ENCODE measurements at regions not wholly inside any gene's neighbourhood (a gene's known extent, or its start where the extent isn't known, plus 50 kb on each side); places are given as distances from the start of the nearest gene placed in this dataset.

- DNase-seq (ENCODE audit: low read depth) = no peak
- Histone ChIP-seq H3K36me3 (ENCODE audit: control insufficient read depth, insufficient read depth, low read length) (no peaks in the 10 kb centered on the region), H3K4me3 (ENCODE audit: low read depth, low read length) (no peak overlapping the region), H3K27me3 (ENCODE audit: control insufficient read depth, insufficient read depth, low read length) (no peaks in the 10 kb centered on the region)
- TF ChIP-seq CTCF (IDR thresholded peaks at IDR 0.05; ENCODE audit: insufficient read depth, low read depth, low read length) = no peak
- CTCF ChIA-PET = no interaction called here
- POLR2A ChIA-PET = no interaction called here
These were observed 141.0 kb downstream of the ATP6V1G3 start for GRCh38 chr1:198399452-198399851.

- CTCF ChIA-PET = no interaction called here
- no peaks in the 10 kb centered on the region for H3K36me3 ChIP-seq (ENCODE audit: control insufficient read depth, insufficient read depth, low read length)
- POLR2A ChIA-PET = no interaction called here
- H3K4me3 ChIP-seq (ENCODE audit: low read depth, low read length) = no peak overlapping the region
- H3K27me3 ChIP-seq (ENCODE audit: control insufficient read depth, insufficient read depth, low read length) = no peaks in the 10 kb centered on the region
- no peak for TF ChIP-seq CTCF (IDR thresholded peaks at IDR 0.05; ENCODE audit: insufficient read depth, low read depth, low read length)
- DNase-seq (ENCODE audit: low read depth) = no peak
These were observed 143.2 kb downstream of the ATP6V1G3 start for GRCh38 chr1:198397208-198397808.

DNA sequence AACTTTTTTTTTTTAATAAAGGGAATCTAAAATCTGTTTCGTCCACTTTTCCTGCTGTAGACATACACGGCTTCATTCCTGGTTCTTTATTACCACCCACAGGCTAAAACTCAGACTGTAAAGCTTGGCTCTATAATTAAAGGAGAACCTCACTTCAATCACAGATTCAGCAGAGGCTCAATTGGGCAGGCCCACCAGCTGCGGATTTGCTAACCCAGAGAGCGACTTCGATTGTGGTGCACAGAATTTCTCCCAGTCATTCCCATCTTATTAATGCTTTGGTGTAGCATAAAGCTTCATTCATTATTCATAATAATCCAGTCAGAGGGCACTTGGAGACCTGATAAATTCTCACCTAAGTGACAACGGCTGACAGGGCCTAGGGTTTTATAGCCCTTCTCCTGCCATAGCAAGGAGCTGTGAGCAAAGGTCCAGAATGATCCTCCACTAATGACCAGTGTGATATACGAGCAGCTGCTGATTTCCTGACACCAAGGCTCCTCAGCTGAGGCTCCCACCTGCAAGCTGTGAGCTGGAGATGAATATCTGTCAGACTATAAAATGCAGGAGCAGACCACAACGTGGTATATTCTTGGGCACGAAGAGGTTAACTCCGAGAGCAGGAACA, 149.0 kb downstream of the ATP6V1G3 start:
- Histone ChIP-seq H3K36me3 (ENCODE audit: control insufficient read depth, insufficient read depth, low read length) (no peaks in the 10 kb centered on the region), H3K27me3 (ENCODE audit: control insufficient read depth, insufficient read depth, low read length) (no peaks in the 10 kb centered on the region), H3K4me3 (ENCODE audit: low read depth, low read length) (no peak overlapping the region)
- TF ChIP-seq CTCF (IDR thresholded peaks at IDR 0.05; ENCODE audit: insufficient read depth, low read depth, low read length) = no peak
- ChIA-PET POLR2A (interaction anchor here (0.7 kb wide), 1 partner anchor 13 kb away, joined by 4 read pairs; no protein-coding TSS in a partner anchor), CTCF (interaction anchor here (0.7 to 1.2 kb wide), 3 partner anchors 9 to 21 kb away, joined by 3 read pairs; no protein-coding TSS in a partner anchor)
- DNase-seq (ENCODE audit: low read depth) = no peak

DNA sequence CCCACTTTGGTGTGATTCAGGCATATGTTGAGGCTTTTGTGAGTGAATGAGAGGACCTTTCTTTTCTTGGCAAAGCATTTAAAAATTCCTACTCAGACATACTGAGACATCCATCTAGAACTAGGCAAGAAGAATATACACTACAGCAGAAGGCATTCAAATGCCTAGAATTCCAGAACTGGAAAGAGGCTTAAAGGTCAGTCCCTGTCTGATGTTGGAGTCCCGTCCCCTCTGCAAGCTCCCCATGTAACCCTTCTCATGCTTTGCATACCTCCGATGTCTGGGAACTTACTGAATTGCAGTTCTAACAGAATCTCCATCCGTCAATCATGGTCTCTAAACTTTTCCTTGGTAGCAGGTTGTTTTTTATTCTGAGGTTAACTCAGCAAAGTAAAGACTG, 152.9 kb downstream of the ATP6V1G3 start:
- POLR2A ChIA-PET = no interaction called here
- no peak for TF ChIP-seq CTCF (IDR thresholded peaks at IDR 0.05; ENCODE audit: insufficient read depth, low read depth, low read length)
- CTCF ChIA-PET = interaction anchor here (0.6 to 2.1 kb wide), 2 partner anchors 9 to 151 kb away, joined by 3 to 7 read pairs; no protein-coding TSS in a partner anchor
- Histone ChIP-seq H3K4me3 (ENCODE audit: low read depth, low read length) (no peak overlapping the region), H3K36me3 (ENCODE audit: control insufficient read depth, insufficient read depth, low read length) (no peaks in the 10 kb centered on the region), H3K27me3 (ENCODE audit: control insufficient read depth, insufficient read depth, low read length) (no peaks in the 10 kb centered on the region)
- no peak for DNase-seq (ENCODE audit: low read depth)

DNA sequence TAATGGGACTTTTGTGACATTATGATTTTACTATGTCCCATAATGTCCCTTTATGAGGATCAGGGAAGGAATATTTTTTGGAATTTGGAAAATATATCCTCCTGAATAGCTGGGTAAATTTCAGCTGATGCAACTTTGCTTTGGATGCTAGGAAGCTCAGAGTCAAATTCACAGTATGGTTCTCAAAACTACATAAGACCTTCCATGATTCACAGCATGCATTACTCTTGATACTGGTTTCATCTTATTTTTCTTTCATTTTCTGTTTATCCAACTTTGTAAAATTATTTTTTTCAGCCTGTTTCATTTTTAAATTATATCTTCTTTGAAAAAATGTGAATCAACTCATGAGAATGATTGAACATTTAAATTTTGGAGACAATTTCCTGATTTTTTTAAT, 160.2 kb downstream of the ATP6V1G3 start:
- no peaks in the 10 kb centered on the region for H3K36me3 ChIP-seq (ENCODE audit: control insufficient read depth, insufficient read depth, low read length)
- DNase-seq (ENCODE audit: low read depth) = no peak
- no peaks in the 10 kb centered on the region for H3K27me3 ChIP-seq (ENCODE audit: control insufficient read depth, insufficient read depth, low read length)
- CTCF ChIA-PET = no interaction called here
- POLR2A ChIA-PET = no interaction called here
- no peak overlapping the region for H3K4me3 ChIP-seq (ENCODE audit: low read depth, low read length)
- no peak for TF ChIP-seq CTCF (IDR thresholded peaks at IDR 0.05; ENCODE audit: insufficient read depth, low read depth, low read length)
